ENCODE measurements at regions not wholly inside any gene's neighbourhood (a gene's known extent, or its start where the extent isn't known, plus 50 kb on each side); places are given as distances from the start of the nearest gene placed in this dataset.

GRCh38 chr4:126986828-126987227 lies 645.9 kb upstream of the INTU start:
- no peaks in the 10 kb centered on the region for H3K4me1 ChIP-seq
- no peaks in the 10 kb centered on the region for H3K36me3 ChIP-seq
- no peak for ATAC-seq (ENCODE audit: low FRiP score in 2 of 2)
- no peak overlapping the region for H3K4me3 ChIP-seq
- DNase-seq = no peak
- H3K9me3 ChIP-seq = no peaks in the 10 kb centered on the region
- no peaks in the 10 kb centered on the region for H3K27me3 ChIP-seq
- no peak overlapping the region for H3K27ac ChIP-seq
- TF ChIP-seq EP300 (IDR thresholded peaks at IDR 0.05) = no peak
- no peak for TF ChIP-seq CTCF (IDR thresholded peaks at IDR 0.05)
- no peak for TF ChIP-seq POLR2A (IDR thresholded peaks at IDR 0.05)

GRCh38 chr4:126991965-126992364 lies 640.8 kb upstream of the INTU start:
- WGBS, 2 donors = 83 to 88% methylated on average over 1 of the region's 1 CpG

GRCh38 chr4:126992910-126993309 lies 639.8 kb upstream of the INTU start:
- no peak for TF ChIP-seq EP300 (IDR thresholded peaks at IDR 0.05)
- no peak for TF ChIP-seq POLR2AphosphoS5 (IDR thresholded peaks at IDR 0.05)
- no peak for TF ChIP-seq POLR2A (IDR thresholded peaks at IDR 0.05)
- TF ChIP-seq CTCF (IDR thresholded peaks at IDR 0.05) = no peak
- no peaks in the 10 kb centered on the region for H3K27me3 ChIP-seq
- no peak overlapping the region for H3K4me3 ChIP-seq
- no peak for DNase-seq
- WGBS, 2 donors = 100% methylated on average over 1 of the region's 1 CpG
- H3K4me1 ChIP-seq = no peaks in the 10 kb centered on the region
- H3K9me3 ChIP-seq = no peaks in the 10 kb centered on the region
- no peak for ATAC-seq (ENCODE audit: low FRiP score in 2 of 2)
- no peak overlapping the region for H3K27ac ChIP-seq
- H3K36me3 ChIP-seq = no peaks in the 10 kb centered on the region

More at GRCh38 chr4:126991965-126992364, 640.8 kb upstream of the INTU start:
- TF ChIP-seq POLR2AphosphoS5 (IDR thresholded peaks at IDR 0.05) (no peak), POLR2A (IDR thresholded peaks at IDR 0.05) (no peak), EP300 (IDR thresholded peaks at IDR 0.05) (no peak), CTCF (IDR thresholded peaks at IDR 0.05) (no peak)
- ATAC-seq (ENCODE audit: low FRiP score in 2 of 2) (no peak), DNase-seq (no peak)
- H3K36me3 ChIP-seq = no peaks in the 10 kb centered on the region
- no peak overlapping the region for H3K4me3 ChIP-seq
- no peaks in the 10 kb centered on the region for H3K4me1 ChIP-seq
- no peak overlapping the region for H3K27ac ChIP-seq
- no peaks in the 10 kb centered on the region for H3K9me3 ChIP-seq
- H3K27me3 ChIP-seq = no peaks in the 10 kb centered on the region

GRCh38 chr4:126993351-126993750 lies 639.4 kb upstream of the INTU start:
- DNase-seq (no peak), ATAC-seq (ENCODE audit: low FRiP score in 2 of 2) (no peak)
- WGBS, 2 donors = 80 to 87% methylated on average over 1 of the region's 1 CpG
- Histone ChIP-seq H3K9me3 (no peaks in the 10 kb centered on the region), H3K4me3 (no peak overlapping the region), H3K36me3 (no peaks in the 10 kb centered on the region), H3K27ac (no peak overlapping the region), H3K27me3 (no peaks in the 10 kb centered on the region), H3K4me1 (no peaks in the 10 kb centered on the region)
- TF ChIP-seq POLR2A (IDR thresholded peaks at IDR 0.05) = no peak
- TF ChIP-seq EP300 (IDR thresholded peaks at IDR 0.05) = no peak
- no peak for TF ChIP-seq CTCF (IDR thresholded peaks at IDR 0.05)
- TF ChIP-seq POLR2AphosphoS5 (IDR thresholded peaks at IDR 0.05) = no peak

- no peaks in the 10 kb centered on the region for H3K9me3 ChIP-seq
- no peaks in the 10 kb centered on the region for H3K27me3 ChIP-seq
- H3K4me3 ChIP-seq = no peak overlapping the region
- H3K36me3 ChIP-seq = no peaks in the 10 kb centered on the region
- ATAC-seq (ENCODE audit: low FRiP score in 2 of 2) (no peak), DNase-seq (no peak)
- no peak overlapping the region for H3K27ac ChIP-seq
- TF ChIP-seq EP300 (IDR thresholded peaks at IDR 0.05) (no peak), CTCF (IDR thresholded peaks at IDR 0.05) (no peak), POLR2AphosphoS5 (IDR thresholded peaks at IDR 0.05) (no peak), POLR2A (IDR thresholded peaks at IDR 0.05) (no peak)
- no peaks in the 10 kb centered on the region for H3K4me1 ChIP-seq
These were observed 637.5 kb upstream of the INTU start for GRCh38 chr4:126995235-126995634.
